ENCODE measurements at regions not wholly inside any gene's neighbourhood (a gene's known extent, or its start where the extent isn't known, plus 50 kb on each side); places are given as distances from the start of the nearest gene placed in this dataset.

DNA sequence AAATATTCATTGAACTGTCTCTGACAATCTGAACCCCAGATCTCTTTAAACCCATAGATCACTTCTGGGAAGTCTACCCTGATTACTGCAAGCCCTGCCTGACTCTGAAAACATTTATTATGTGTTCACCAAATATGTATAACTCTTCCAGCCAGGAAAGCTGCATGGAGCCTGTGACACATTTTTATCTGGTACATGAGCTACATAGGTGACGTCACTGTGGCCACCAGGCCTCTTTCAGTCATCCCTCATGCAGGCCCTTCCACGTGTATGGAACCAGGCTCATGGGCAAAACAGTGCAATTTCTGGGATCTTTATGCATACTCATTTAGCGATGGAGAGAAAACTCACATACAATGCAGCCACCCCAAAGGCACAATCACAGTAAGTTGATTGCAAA, 133.9 kb upstream of the NUPR2 start:
- H3K36me3 Mint-ChIP-seq = peaks cover 2% of the 10 kb centered on the region
- no peak overlapping the region for H3K4me3 Mint-ChIP-seq
- H4K20me1 ChIP-seq (ENCODE audit: low read depth) = no peaks in the 10 kb centered on the region
- no peak overlapping the region for H3K27ac ChIP-seq
- TF ChIP-seq, protein P1, sequence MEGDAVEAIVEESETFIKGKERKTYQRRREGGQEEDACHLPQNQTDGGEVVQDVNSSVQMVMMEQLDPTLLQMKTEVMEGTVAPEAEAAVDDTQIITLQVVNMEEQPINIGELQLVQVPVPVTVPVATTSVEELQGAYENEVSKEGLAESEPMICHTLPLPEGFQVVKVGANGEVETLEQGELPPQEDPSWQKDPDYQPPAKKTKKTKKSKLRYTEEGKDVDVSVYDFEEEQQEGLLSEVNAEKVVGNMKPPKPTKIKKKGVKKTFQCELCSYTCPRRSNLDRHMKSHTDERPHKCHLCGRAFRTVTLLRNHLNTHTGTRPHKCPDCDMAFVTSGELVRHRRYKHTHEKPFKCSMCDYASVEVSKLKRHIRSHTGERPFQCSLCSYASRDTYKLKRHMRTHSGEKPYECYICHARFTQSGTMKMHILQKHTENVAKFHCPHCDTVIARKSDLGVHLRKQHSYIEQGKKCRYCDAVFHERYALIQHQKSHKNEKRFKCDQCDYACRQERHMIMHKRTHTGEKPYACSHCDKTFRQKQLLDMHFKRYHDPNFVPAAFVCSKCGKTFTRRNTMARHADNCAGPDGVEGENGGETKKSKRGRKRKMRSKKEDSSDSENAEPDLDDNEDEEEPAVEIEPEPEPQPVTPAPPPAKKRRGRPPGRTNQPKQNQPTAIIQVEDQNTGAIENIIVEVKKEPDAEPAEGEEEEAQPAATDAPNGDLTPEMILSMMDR (IDR thresholded peaks at IDR 0.05) = no peak
- TF ChIP-seq EZH2 (IDR thresholded peaks at IDR 0.05) (no peak), EZH2phosphoT487 (IDR thresholded peaks at IDR 0.05) (no peak)
- H3K9me3 ChIP-seq (ENCODE audit: low read depth) = peaks cover 5% of the 10 kb centered on the region
- no peak overlapping the region for H3K9ac ChIP-seq
- H2AFZ ChIP-seq (replicated peaks) = no peak overlapping the region
- H3K36me3 ChIP-seq = no peaks in the 10 kb centered on the region
- H3K27me3 ChIP-seq = no peaks in the 10 kb centered on the region
- H3K4me1 ChIP-seq = no peaks in the 10 kb centered on the region
- H3K4me2 ChIP-seq = no peak overlapping the region
- no peak overlapping the region for H3K27ac Mint-ChIP-seq
- no peaks in the 10 kb centered on the region for H3K79me2 ChIP-seq (ENCODE audit: low read depth)
- H3K27me3 Mint-ChIP-seq (ENCODE audit: insufficient read depth, low read depth) = no peaks in the 10 kb centered on the region
- no peak for DNase-seq (ENCODE audit: low spot score)
- no peaks in the 10 kb centered on the region for H3K4me1 Mint-ChIP-seq
- H3K4me3 ChIP-seq = no peak overlapping the region
- H3F3A ChIP-seq (ENCODE audit: low read depth) = no peaks in the 10 kb centered on the region
- peaks cover 63% of the 10 kb centered on the region for H3K9me3 Mint-ChIP-seq

DNA sequence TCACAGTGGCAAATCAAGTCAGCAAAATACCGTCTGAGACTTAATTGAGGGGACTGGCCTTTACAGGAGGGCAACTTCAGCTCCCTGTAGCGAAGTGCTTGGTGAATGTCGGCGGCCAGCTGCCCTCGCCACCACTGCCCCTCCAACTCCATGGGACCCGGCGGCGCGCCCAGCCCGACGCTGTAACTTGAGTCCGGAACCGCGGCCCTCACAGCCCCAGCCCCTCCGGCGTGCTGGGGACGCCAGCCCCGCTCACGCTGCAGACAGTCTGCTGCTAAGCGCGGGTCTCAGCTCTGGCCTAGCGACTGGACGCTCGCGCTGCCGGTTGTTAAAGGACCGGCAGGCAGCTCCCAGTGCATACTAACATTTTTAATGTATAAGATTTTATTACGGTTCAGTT, 113.4 kb upstream of the NUPR2 start:
- Histone ChIP-seq H2AFZ (replicated peaks) (no peak overlapping the region), H3K4me3 (no peak overlapping the region), H3K36me3 (no peaks in the 10 kb centered on the region), H3K27ac (no peak overlapping the region), H3K4me2 (no peak overlapping the region), H3K27me3 (no peaks in the 10 kb centered on the region), H4K20me1 (ENCODE audit: low read depth) (no peaks in the 10 kb centered on the region), H3K9ac (no peak overlapping the region), H3K79me2 (ENCODE audit: low read depth) (no peaks in the 10 kb centered on the region), H3K9me3 (ENCODE audit: low read depth) (peaks cover 12% of the 10 kb centered on the region), H3F3A (ENCODE audit: low read depth) (no peaks in the 10 kb centered on the region), H3K4me1 (no peaks in the 10 kb centered on the region)
- no peak overlapping the region for H3K4me3 Mint-ChIP-seq
- H3K4me1 Mint-ChIP-seq = no peaks in the 10 kb centered on the region
- no peaks in the 10 kb centered on the region for H3K36me3 Mint-ChIP-seq
- peaks cover 2% of the 10 kb centered on the region for H3K27me3 Mint-ChIP-seq (ENCODE audit: insufficient read depth, low read depth)
- no peak overlapping the region for H3K27ac Mint-ChIP-seq
- H3K9me3 Mint-ChIP-seq = peaks cover 46% of the 10 kb centered on the region
- DNase-seq (ENCODE audit: low spot score) = no peak
- TF ChIP-seq, protein P1 (IDR thresholded peaks at IDR 0.05) = no peak
- TF ChIP-seq EZH2phosphoT487 (IDR thresholded peaks at IDR 0.05) (no peak), EZH2 (IDR thresholded peaks at IDR 0.05) (no peak)

DNA sequence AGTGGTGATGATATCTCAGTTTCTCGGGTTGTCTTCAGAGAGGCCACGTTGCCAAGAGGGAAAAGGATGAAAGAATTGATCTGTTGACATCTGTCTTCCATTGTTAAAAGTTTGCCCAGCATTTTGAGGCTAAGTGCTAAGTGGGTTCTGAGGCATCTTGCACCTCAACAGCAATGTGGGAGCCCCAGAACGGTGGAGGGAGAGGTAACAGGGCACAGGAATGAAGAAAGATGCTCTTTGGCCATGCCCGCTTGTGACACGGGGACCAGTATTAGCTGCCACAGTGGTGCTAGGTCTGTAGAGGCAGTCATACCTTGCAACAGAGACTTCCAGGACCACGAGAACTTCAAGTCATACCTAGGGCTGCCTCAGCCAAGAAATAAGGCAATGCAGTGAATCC, 106.6 kb upstream of the NUPR2 start:
- Mint-ChIP-seq H3K4me1 (no peaks in the 10 kb centered on the region), H3K9me3 (peaks cover 42% of the 10 kb centered on the region), H3K36me3 (no peaks in the 10 kb centered on the region), H3K4me3 (no peak overlapping the region), H3K27ac (no peak overlapping the region), H3K27me3 (ENCODE audit: insufficient read depth, low read depth) (peaks cover 2% of the 10 kb centered on the region)
- no peaks in the 10 kb centered on the region for H3F3A ChIP-seq (ENCODE audit: low read depth)
- DNase-seq (ENCODE audit: low spot score) = no peak
- H2AFZ ChIP-seq (replicated peaks) = no peak overlapping the region
- no peak overlapping the region for H3K4me3 ChIP-seq
- no peak overlapping the region for H3K9ac ChIP-seq
- no peak for TF ChIP-seq EZH2phosphoT487 (IDR thresholded peaks at IDR 0.05)
- TF ChIP-seq EZH2 (IDR thresholded peaks at IDR 0.05) = no peak
- TF ChIP-seq, protein P1 (IDR thresholded peaks at IDR 0.05) = no peak
- no peak overlapping the region for H3K4me2 ChIP-seq
- no peaks in the 10 kb centered on the region for H3K27me3 ChIP-seq
- no peaks in the 10 kb centered on the region for H3K36me3 ChIP-seq
- no peaks in the 10 kb centered on the region for H4K20me1 ChIP-seq (ENCODE audit: low read depth)
- no peaks in the 10 kb centered on the region for H3K4me1 ChIP-seq
- H3K27ac ChIP-seq = no peak overlapping the region
- H3K9me3 ChIP-seq (ENCODE audit: low read depth) = peaks cover 18% of the 10 kb centered on the region
- H3K79me2 ChIP-seq (ENCODE audit: low read depth) = no peaks in the 10 kb centered on the region
